Stimulated activated CD8-positive, alpha-beta memory T cell treated with anti-CD3 and anti-CD28 coated beads, Interleukin-2, amount 100 ng/mL, for 48 hours (primary cell): ENCODE measurements at regions not wholly inside any gene's neighbourhood (a gene's known extent, or its start where the extent isn't known, plus 50 kb on each side); places are given as distances from the start of the nearest gene placed in this dataset.
"Not testable (repeated sequence)": the region's sequence is repeated elsewhere in the genome, so short reads cannot be mapped to it uniquely, and the experiment has no call there.

ENCODE experiments used
- DNase-seq, 2 donors: peaks; one replicate each; pipeline ENCODE4 v3.0.0-alpha.2; 2020; ENCODE audit warnings: low read depth in 2 of 2

- DNase-seq: no peak
Measured at GRCh38 chr2:226168496-226169160, 631.0 kb downstream of the IRS1 start.

GRCh38 chr2:226164512-226164911 is 635.1 kb downstream of the IRS1 start:
- no peak for DNase-seq

GRCh38 chr2:226160617-226161016 is 639.0 kb downstream of the IRS1 start:
- not testable (repeated sequence) for DNase-seq

GRCh38 chr2:226159875-226160479 is 639.6 kb downstream of the IRS1 start:
- no peak for DNase-seq

- DNase-seq: no peak
Measured at GRCh38 chr2:226158940-226159339, 640.7 kb downstream of the IRS1 start.

GRCh38 chr2:226158229-226158628 is 641.4 kb downstream of the IRS1 start:
- DNase-seq: no peak

GRCh38 chr2:226155093-226155875 is 644.3 kb downstream of the IRS1 start:
- DNase-seq: no peak

GRCh38 chr2:226154610-226155009 is 645.0 kb downstream of the IRS1 start:
- DNase-seq: no peak

- no peak for DNase-seq
Measured at GRCh38 chr2:226153553-226153952, 646.1 kb downstream of the IRS1 start.

GRCh38 chr2:226151157-226151556 is 648.5 kb downstream of the IRS1 start:
- no peak for DNase-seq

- no peak for DNase-seq
Measured at GRCh38 chr2:226143091-226143490, 656.5 kb downstream of the IRS1 start.

GRCh38 chr2:226142463-226142862 is 657.2 kb downstream of the IRS1 start:
- DNase-seq: no peak

GRCh38 chr2:226140594-226140993 is 659.0 kb downstream of the IRS1 start:
- no peak for DNase-seq

- DNase-seq: no peak
Measured at GRCh38 chr2:226139759-226140158, 659.9 kb downstream of the IRS1 start.

GRCh38 chr2:226137201-226137811 is 662.3 kb downstream of the IRS1 start:
- no peak for DNase-seq

GRCh38 chr2:226136739-226137138 is 662.9 kb downstream of the IRS1 start:
- DNase-seq: no peak

GRCh38 chr2:226135861-226136548 is 663.6 kb downstream of the IRS1 start:
- no peak for DNase-seq

GRCh38 chr2:226132323-226133215 is 667.1 kb downstream of the IRS1 start:
- DNase-seq: no peak

- DNase-seq: no peak
Measured at GRCh38 chr2:226131299-226131784, 668.3 kb downstream of the IRS1 start.

GRCh38 chr2:226130192-226130591 is 669.4 kb downstream of the IRS1 start:
- no peak for DNase-seq

- DNase-seq: no peak
Measured at GRCh38 chr2:226127682-226128081, 671.9 kb downstream of the IRS1 start.
